SK-N-SH treated with all-trans-retinoic acid at 6 μM for 48 hours (cell line): ENCODE measurements at regions not wholly inside any gene's neighbourhood (a gene's known extent, or its start where the extent isn't known, plus 50 kb on each side); places are given as distances from the start of the nearest gene placed in this dataset.

Experiments used
- ATAC-seq: fragments of 200-7000 bp; cut with Tn5 transposase; 3 replicates; pipeline ENCODE4 v1.9.1; 2020; ENCODE audit warnings: mild to moderate bottlenecking, moderate library complexity
- ARNTL ChIP-seq: fragments of 450-650 bp; formaldehyde crosslinking; IDR thresholded peaks from 2 replicates; pipeline ENCODE4 v1.5.0; 2020; ENCODE audit warnings: low read depth, mild to moderate bottlenecking, moderate library complexity, borderline replicate concordance
- BACH2 ChIP-seq: fragments of 250-450 bp; sonication (Bioruptor Pico); IDR thresholded peaks from 2 replicates; pipeline ENCODE4 v1.9.0; 2021; ENCODE audit warnings: mild to moderate bottlenecking, borderline replicate concordance
- CREB5 ChIP-seq: fragments of 250-450 bp; sonication (Bioruptor Pico); IDR thresholded peaks from 2 replicates; pipeline ENCODE4 v1.5.1; 2020; ENCODE audit warnings: low read depth, mild to moderate bottlenecking, moderate library complexity
- CSDC2 ChIP-seq: fragments of 250-450 bp; sonication (Bioruptor Pico); IDR thresholded peaks from 2 replicates; pipeline ENCODE4 v1.5.0; 2020; ENCODE audit warnings: mild to moderate bottlenecking, moderate library complexity
- ESRRG ChIP-seq: fragments of 250-450 bp; sonication (Bioruptor Pico); IDR thresholded peaks from 2 replicates; pipeline ENCODE4 v1.6.1; 2021; ENCODE audit warnings: mild to moderate bottlenecking
- GLIS3 ChIP-seq: fragments of 250-450 bp; sonication (Bioruptor Pico); IDR thresholded peaks from 2 replicates; pipeline ENCODE4 v1.5.0; 2020; ENCODE audit warnings: mild to moderate bottlenecking, moderate library complexity
- ISL1 ChIP-seq: fragments of 250-450 bp; sonication (Bioruptor Pico); IDR thresholded peaks from 2 replicates; pipeline ENCODE4 v2.1.2; 2022; ENCODE audit warnings: mild to moderate bottlenecking, moderate library complexity
- OSR1 ChIP-seq: fragments of 250-450 bp; sonication (Bioruptor Pico); IDR thresholded peaks from 2 replicates; pipeline ENCODE4 v1.8.0; 2022; ENCODE audit warnings: moderate library complexity, mild to moderate bottlenecking, inconsistent platforms
- PATZ1 ChIP-seq: fragments of 250-450 bp; sonication (Bioruptor Pico); IDR thresholded peaks from 2 replicates; pipeline ENCODE4 v1.8.0; 2020; ENCODE audit warnings: mild to moderate bottlenecking, moderate library complexity, borderline replicate concordance
- POU6F1 ChIP-seq: fragments of 250-450 bp; sonication (Bioruptor Pico); IDR thresholded peaks from 2 replicates; pipeline ENCODE4 v1.8.0; 2021; ENCODE audit warnings: low read depth, mild to moderate bottlenecking, moderate library complexity, borderline replicate concordance
- PPARA ChIP-seq: fragments of 250-450 bp; sonication (Bioruptor Pico); IDR thresholded peaks from 2 replicates; pipeline ENCODE4 v1.5.0; 2020; ENCODE audit warnings: mild to moderate bottlenecking, borderline replicate concordance
- RARB ChIP-seq: fragments of 250-450 bp; sonication (Bioruptor Pico); IDR thresholded peaks from 2 replicates; pipeline ENCODE4 v1.8.0; 2021; ENCODE audit warnings: mild to moderate bottlenecking, moderate library complexity
- TCF4 ChIP-seq: fragments of 250-450 bp; sonication (Bioruptor Pico); IDR thresholded peaks from 2 replicates; pipeline ENCODE4 v1.8.0; 2021; ENCODE audit warnings: mild to moderate bottlenecking, moderate library complexity, borderline replicate concordance
- ZC3H10 ChIP-seq: fragments of 250-450 bp; sonication (Bioruptor Pico); IDR thresholded peaks from 2 replicates; pipeline ENCODE4 v1.5.1; 2021; ENCODE audit warnings: mild to moderate bottlenecking, moderate library complexity
- ZFP3 ChIP-seq: fragments of 250-450 bp; sonication (Bioruptor Pico); IDR thresholded peaks from 2 replicates; pipeline ENCODE4 v1.5.0; 2020; ENCODE audit warnings: mild to moderate bottlenecking, moderate library complexity
- ZFP30 ChIP-seq: fragments of 450-650 bp; formaldehyde crosslinking; IDR thresholded peaks from 2 replicates; pipeline ENCODE4 v1.5.0; 2022; ENCODE audit warnings: mild to moderate bottlenecking, moderate library complexity
- ZNF565 ChIP-seq: fragments of 450-650 bp; formaldehyde crosslinking; conservative IDR thresholded peaks from 2 replicates; pipeline ENCODE4 v1.5.0; 2020; ENCODE audit warnings: low read depth, mild to moderate bottlenecking, moderate library complexity
- ZNF70 ChIP-seq: fragments of 450-650 bp; formaldehyde crosslinking; IDR thresholded peaks from 2 replicates; pipeline ENCODE4 v1.5.0; 2020; ENCODE audit warnings: mild to moderate bottlenecking, moderate library complexity
- ZNF8 ChIP-seq: fragments of 450-650 bp; formaldehyde crosslinking; IDR thresholded peaks from 2 replicates; pipeline ENCODE4 v1.5.0; 2020; ENCODE audit warnings: mild to moderate bottlenecking, moderate library complexity

- TF ChIP-seq ISL1, result no peak
- no peak for TF ChIP-seq PPARA (CRISPR knock-in tag)
- TF ChIP-seq, all 23 proteins: peak for 0
Measured at GRCh38 chr11:130529366-130529765, 80.9 kb downstream of the ADAMTS15 start (continued).

DNA sequence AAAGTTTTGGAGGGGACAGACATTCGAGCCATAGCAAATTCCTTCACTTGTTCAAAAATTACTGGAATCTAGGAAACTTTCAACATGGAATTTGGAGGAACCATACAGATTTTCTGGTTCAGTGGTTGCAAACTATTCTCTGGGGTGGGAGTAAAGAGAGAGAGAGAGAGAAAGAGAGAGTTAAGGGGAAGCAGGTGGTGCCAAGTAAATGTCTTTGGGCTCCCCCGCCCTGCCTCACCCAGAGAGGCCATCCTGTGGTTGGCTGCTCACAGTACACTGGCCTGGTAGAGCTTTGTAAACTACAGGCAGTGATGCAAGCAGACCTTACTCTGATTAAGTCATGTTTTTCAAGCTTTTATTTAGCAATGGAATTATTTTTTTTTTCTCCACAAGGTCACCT lies 82.6 kb downstream of the ADAMTS15 start:
- TF ChIP-seq PATZ1 (no peak), ISL1 (no peak), ZC3H10 (CRISPR knock-in tag) (no peak), CREB5 (no peak), PPARA (CRISPR knock-in tag) (no peak), ZFP30 (CRISPR knock-in tag) (no peak), OSR1 (CRISPR knock-in tag) (no peak), ZNF8 (CRISPR knock-in tag) (no peak), TCF4 (CRISPR knock-in tag) (no peak)

DNA sequence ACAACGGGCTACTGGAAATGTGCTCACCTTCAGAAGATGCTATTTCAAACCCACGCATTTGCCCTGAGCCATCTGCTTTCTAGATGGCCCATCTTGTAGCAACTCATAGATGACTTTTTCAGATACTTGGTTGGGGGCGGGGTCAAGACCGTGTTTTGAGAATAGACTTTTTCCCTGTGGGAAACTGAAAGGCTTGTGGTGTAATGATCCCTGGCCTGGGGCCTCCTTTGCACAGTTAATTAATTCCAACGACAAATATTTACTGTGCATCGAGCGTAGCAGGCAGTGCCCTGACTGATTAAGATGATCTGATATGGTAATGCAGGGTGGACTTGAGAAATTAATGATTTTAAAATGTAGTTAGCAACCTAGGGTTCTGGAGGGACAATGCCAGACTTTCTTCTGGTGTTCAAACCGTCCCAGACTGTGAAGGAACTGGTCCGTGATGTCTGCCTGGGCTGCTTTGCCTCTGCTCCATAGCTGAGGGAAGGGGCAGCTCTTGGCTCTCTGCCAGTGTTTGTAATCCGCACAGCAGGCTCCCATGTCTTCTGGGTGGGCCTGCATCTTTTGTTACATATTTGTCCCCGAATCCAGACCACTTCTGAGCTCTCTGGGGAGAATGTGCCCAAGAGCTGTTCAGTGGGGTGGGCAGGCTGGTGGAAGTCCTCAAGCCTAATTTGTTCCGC lies 84.8 kb downstream of the ADAMTS15 start:
- ATAC-seq, result no peak
- TF ChIP-seq OSR1 (CRISPR knock-in tag) (no peak), ZFP3 (CRISPR knock-in tag) (no peak), GLIS3 (CRISPR knock-in tag) (no peak), PATZ1 (no peak), PPARA (CRISPR knock-in tag) (no peak), BACH2 (CRISPR knock-in tag) (no peak), CSDC2 (CRISPR knock-in tag) (no peak), ZNF565 (CRISPR knock-in tag) (no peak), ISL1 (no peak), POU6F1 (no peak), ARNTL (CRISPR knock-in tag) (no peak)

More for the DNA sequence above, 82.6 kb downstream of the ADAMTS15 start:
- no peak for ATAC-seq

GRCh38 chr11:130533871-130534270 lies 85.4 kb downstream of the ADAMTS15 start:
- ATAC-seq, result no peak
- TF ChIP-seq ZNF70 (CRISPR knock-in tag), result no peak
- TF ChIP-seq ZFP30 (CRISPR knock-in tag), result no peak
- no peak for TF ChIP-seq ZC3H10 (CRISPR knock-in tag)
- no peak for TF ChIP-seq OSR1 (CRISPR knock-in tag)
- no peak for TF ChIP-seq GLIS3 (CRISPR knock-in tag)
- no peak for TF ChIP-seq TCF4 (CRISPR knock-in tag)
- no peak for TF ChIP-seq ESRRG (CRISPR knock-in tag)
- no peak for TF ChIP-seq RARB
- no peak for TF ChIP-seq ARNTL (CRISPR knock-in tag)
- no peak for TF ChIP-seq CSDC2 (CRISPR knock-in tag)
- no peak for TF ChIP-seq CREB5
